HL-60 (cell line): ENCODE measurements at regions not wholly inside any gene's neighbourhood (a gene's known extent, or its start where the extent isn't known, plus 50 kb on each side); places are given as distances from the start of the nearest gene placed in this dataset.

Source experiments
- DNase-seq, 2 experiments: peaks; one replicate each; pipeline ENCODE4 v3.0.0-alpha.2; 2010 to 2020; ENCODE audit warnings: low read depth in 1 of 2, low spot score in 1 of 2
- H3K27ac ChIP-seq: fragments of 250-450 bp; sonication (Bioruptor Pico); replicated peaks from 2 replicates; pipeline ENCODE4 v1.5.1; 2020; ENCODE audit warnings: mild to moderate bottlenecking, moderate library complexity
- H3K27me3 ChIP-seq: fragments of 250-450 bp; sonication (Bioruptor Pico); 2 replicates; pipeline ENCODE4 v1.5.1; 2021; ENCODE audit warnings: mild to moderate bottlenecking, moderate library complexity; ENCODE audit not compliant: insufficient read depth, poor library complexity, severe bottlenecking
- H3K4me3 ChIP-seq: replicated peaks from 2 replicates; pipeline ENCODE4 v1.5.1; 2011; ENCODE audit warnings: mild to moderate bottlenecking, control low read depth, low read length; ENCODE audit not compliant: insufficient read depth
- CTCF ChIP-seq: IDR thresholded peaks from one replicate; pipeline ENCODE4 v1.5.1; 2011; ENCODE audit warnings: low read length, control low read depth, inconsistent platforms; ENCODE audit not compliant: insufficient read depth
- GABPA ChIP-seq: IDR thresholded peaks from 2 replicates; pipeline ENCODE4 v1.6.1; 2012; ENCODE audit warnings: low read depth
- POLR2AphosphoS5 ChIP-seq: IDR thresholded peaks from 2 replicates; pipeline ENCODE4 v1.6.1; 2012; ENCODE audit warnings: low read depth
- REST ChIP-seq: IDR thresholded peaks from 2 replicates; pipeline ENCODE4 v1.6.1; 2012; ENCODE audit warnings: low read depth; ENCODE audit not compliant: insufficient replicate concordance
- SPI1 ChIP-seq: IDR thresholded peaks from 2 replicates; pipeline ENCODE4 v1.6.1; 2012; ENCODE audit warnings: low read depth, mild to moderate bottlenecking, borderline replicate concordance

GRCh38 chr14:58697930-58698642 lies 60.3 kb downstream of the DACT1 start:
- H3K27me3 ChIP-seq = no peaks in the 10 kb centered on the region
- no peak overlapping the region for H3K27ac ChIP-seq

GRCh38 chr14:58699681-58700205 lies 62.0 kb downstream of the DACT1 start:
- Histone ChIP-seq H3K27ac (no peak overlapping the region), H3K4me3 (no peak overlapping the region), H3K27me3 (peaks cover 5% of the 10 kb centered on the region)
- DNase-seq = no peak
- TF ChIP-seq SPI1 (no peak), POLR2AphosphoS5 (no peak), GABPA (no peak), CTCF (no peak), REST (no peak)

More at GRCh38 chr14:58697930-58698642, 60.3 kb downstream of the DACT1 start:
- TF ChIP-seq GABPA = no peak
- TF ChIP-seq CTCF = no peak
- TF ChIP-seq POLR2AphosphoS5 = no peak
- no peak for TF ChIP-seq REST
- no peak for TF ChIP-seq SPI1
- H3K4me3 ChIP-seq = no peak overlapping the region
- no peak for DNase-seq

- H3K27ac ChIP-seq = no peak overlapping the region
- H3K4me3 ChIP-seq = no peak overlapping the region
- no peak for DNase-seq
- peaks cover 5% of the 10 kb centered on the region for H3K27me3 ChIP-seq
- TF ChIP-seq GABPA = no peak
- TF ChIP-seq REST = no peak
- no peak for TF ChIP-seq POLR2AphosphoS5
- no peak for TF ChIP-seq CTCF
- TF ChIP-seq SPI1 = no peak
Measured at GRCh38 chr14:58701156-58701555, 63.4 kb downstream of the DACT1 start.
